ENCODE measurements at regions not wholly inside any gene's neighbourhood (a gene's known extent, or its start where the extent isn't known, plus 50 kb on each side); places are given as distances from the start of the nearest gene placed in this dataset.

GRCh38 chr3:160130071-160130470 lies 95.2 kb upstream of the C3orf80 start:
- peak overlapping the region; percentile 29 to 65; a peak in 3 of 4 replicates for H4K8ac ChIP-seq (ENCODE audit: low read depth in 2 of 2, low read length in 2 of 2)
- no peak overlapping the region; the same call in 1 of the 2 replicates for H4K5ac ChIP-seq (ENCODE audit: low read depth, low read length)
- no peak overlapping the region for H3K4me2 ChIP-seq (ENCODE audit: low read depth, low read length)
- H4K91ac ChIP-seq (ENCODE audit: insufficient read depth, low read depth, low read length) = peak overlapping the region; percentile 60
- peak overlapping the region; percentile 55; the same call in 1 of the 2 replicates for H3K18ac ChIP-seq (ENCODE audit: low read depth, low read length)
- BruUV-seq (replicated peaks) = no TSS peak
- no peaks in the 10 kb centered on the region for H3K79me1 ChIP-seq (ENCODE audit: low read depth in 1 of 2, low read length in 2 of 2)
- no peaks in the 10 kb centered on the region for H3K27me3 ChIP-seq (ENCODE audit: control insufficient read depth, insufficient read depth, low read length)
- peak overlapping the region; percentile 90 for H2BK20ac ChIP-seq (ENCODE audit: low read depth, low read length)
- CTCF ChIA-PET = interaction anchor here (0.6 kb wide), 1 partner anchor 87 kb away, joined by 4 read pairs; no protein-coding TSS in a partner anchor
- POLR2A ChIA-PET (ENCODE audit: unreplicated experiment) = no interaction called here
- dilution Hi-C loops (cut with HindIII; ENCODE audit: low sequenced_read_pairs, unreplicated experiment) = no loop called here
- H3K9me3 ChIP-seq (ENCODE audit: control insufficient read depth, insufficient read depth, low read length) = no peaks in the 10 kb centered on the region
- no peak overlapping the region for H3K4me3 ChIP-seq (ENCODE audit: insufficient read depth, low read depth, low read length)
- H3K4ac ChIP-seq (ENCODE audit: low read depth, low read length) = peak overlapping the region; percentile 78
- WGBS, 2 experiments (ENCODE audit: extremely low coverage in 2 of 2, insufficient read length in 1 of 2) = no CpG with 5 or more reads among the region's 3 CpGs
- H3K56ac ChIP-seq (ENCODE audit: extremely low read depth, insufficient read depth, low read length) = no peak overlapping the region; the same call in 1 of the 2 replicates
- no peak overlapping the region for H2AK9ac ChIP-seq (replicated peaks; ENCODE audit: low read depth, low read length, poor library complexity)
- H2BK120ac ChIP-seq (ENCODE audit: low read depth, low read length) = peak overlapping the region; percentile 84
- in situ Hi-C loops (cut with MboI; ENCODE audit: low sequenced_read_pairs) = no loop called here
- DNase-seq (no peak), ATAC-seq (ENCODE audit: low read depth) (no peak)
- peaks cover 13% of the 10 kb centered on the region for H3K9me1 ChIP-seq (ENCODE audit: insufficient read depth, low read length)
- peak overlapping the region; percentile 10; the same call in 1 of the 2 replicates for H3K27ac ChIP-seq (ENCODE audit: insufficient read depth, low read length)
- H3K4me1 ChIP-seq (ENCODE audit: control insufficient read depth, insufficient read depth, low read length) = peaks cover 6% of the 10 kb centered on the region
- H3K36me3 ChIP-seq (ENCODE audit: control insufficient read depth, insufficient read depth, low read length) = no peaks in the 10 kb centered on the region
- peak overlapping the region; percentile 35 for H2BK5ac ChIP-seq (ENCODE audit: low read depth, low read length, poor library complexity, severe bottlenecking)
- no peak overlapping the region; the same call in 1 of the 2 replicates for H3K23ac ChIP-seq (ENCODE audit: low read depth, low read length)
- H2BK15ac ChIP-seq (ENCODE audit: low read depth, low read length) = peak overlapping the region; percentile 33; the same call in 1 of the 3 replicates
- H2AFZ ChIP-seq (replicated peaks; ENCODE audit: low read length, poor library complexity) = no peak overlapping the region
- intact Hi-C loops (cut with micrococcal nuclease) = no loop called here
- H3K14ac ChIP-seq (replicated peaks; ENCODE audit: low read depth, low read length) = peak overlapping the region; percentile 67
- no peak overlapping the region for H3K9ac ChIP-seq (ENCODE audit: low read depth, low read length)
- H2AK5ac ChIP-seq (ENCODE audit: low read depth, low read length) = peak overlapping the region; percentile 86
- no peaks in the 10 kb centered on the region for H4K20me1 ChIP-seq (ENCODE audit: insufficient read depth, low read length)
- TF ChIP-seq RAD21 (IDR thresholded peaks at IDR 0.05; ENCODE audit: low read length) = no peak
- no peak for TF ChIP-seq MAZ (IDR thresholded peaks at IDR 0.05; ENCODE audit: borderline replicate concordance, low read depth, low read length)
- TF ChIP-seq POLR2A (IDR thresholded peaks at IDR 0.05; ENCODE audit: low read depth, low read length) = no peak
- no peak for TF ChIP-seq RFX5 (IDR thresholded peaks at IDR 0.05; ENCODE audit: low read depth, low read length)
- no peak for TF ChIP-seq CEBPB (IDR thresholded peaks at IDR 0.05; ENCODE audit: low read depth, low read length)
- no peak for TF ChIP-seq BHLHE40 (IDR thresholded peaks at IDR 0.05; ENCODE audit: low read depth, low read length)
- TF ChIP-seq CTCF (conservative IDR thresholded peaks at IDR 0.05; ENCODE audit: low read depth, low read length) = no peak
- no peak for TF ChIP-seq ELK1 (IDR thresholded peaks at IDR 0.05; ENCODE audit: borderline replicate concordance, low read depth, low read length)
- no peak for TF ChIP-seq USF2 (IDR thresholded peaks at IDR 0.05; ENCODE audit: low read depth, low read length)
- TF ChIP-seq SMC3 (IDR thresholded peaks at IDR 0.05; ENCODE audit: low read depth, low read length) = no peak
- no peak for TF ChIP-seq FOS (IDR thresholded peaks at IDR 0.05; ENCODE audit: low read depth, low read length)
- no peak for TF ChIP-seq MAFK (IDR thresholded peaks at IDR 0.05; ENCODE audit: low read depth, low read length)
- no peak for TF ChIP-seq NFE2L2 (IDR thresholded peaks at IDR 0.05; ENCODE audit: low read depth, low read length)
- no peak for TF ChIP-seq RCOR1 (IDR thresholded peaks at IDR 0.05; ENCODE audit: insufficient replicate concordance, low read length)
- no peak for TF ChIP-seq MXI1 (IDR thresholded peaks at IDR 0.05; ENCODE audit: borderline replicate concordance, low read depth, low read length)

Measured in IMR-90 (cell line).